NT2/D1 (cell line): ENCODE measurements at regions not wholly inside any gene's neighbourhood (a gene's known extent, or its start where the extent isn't known, plus 50 kb on each side); places are given as distances from the start of the nearest gene placed in this dataset.

Source experiments
- SUZ12 ChIP-seq: IDR thresholded peaks from 2 replicates; pipeline ENCODE4 v1.6.1; 2011; ENCODE audit not compliant: insufficient read length, insufficient read depth; ENCODE audit errors: extremely low read depth
- YY1 ChIP-seq: IDR thresholded peaks from 2 replicates; pipeline ENCODE4 v1.6.1; 2011; ENCODE audit not compliant: insufficient read length, insufficient read depth
- ZNF274 ChIP-seq: IDR thresholded peaks from 2 replicates; pipeline ENCODE4 v1.6.1; 2011; ENCODE audit warnings: mild to moderate bottlenecking, low read depth, low read length

DNA sequence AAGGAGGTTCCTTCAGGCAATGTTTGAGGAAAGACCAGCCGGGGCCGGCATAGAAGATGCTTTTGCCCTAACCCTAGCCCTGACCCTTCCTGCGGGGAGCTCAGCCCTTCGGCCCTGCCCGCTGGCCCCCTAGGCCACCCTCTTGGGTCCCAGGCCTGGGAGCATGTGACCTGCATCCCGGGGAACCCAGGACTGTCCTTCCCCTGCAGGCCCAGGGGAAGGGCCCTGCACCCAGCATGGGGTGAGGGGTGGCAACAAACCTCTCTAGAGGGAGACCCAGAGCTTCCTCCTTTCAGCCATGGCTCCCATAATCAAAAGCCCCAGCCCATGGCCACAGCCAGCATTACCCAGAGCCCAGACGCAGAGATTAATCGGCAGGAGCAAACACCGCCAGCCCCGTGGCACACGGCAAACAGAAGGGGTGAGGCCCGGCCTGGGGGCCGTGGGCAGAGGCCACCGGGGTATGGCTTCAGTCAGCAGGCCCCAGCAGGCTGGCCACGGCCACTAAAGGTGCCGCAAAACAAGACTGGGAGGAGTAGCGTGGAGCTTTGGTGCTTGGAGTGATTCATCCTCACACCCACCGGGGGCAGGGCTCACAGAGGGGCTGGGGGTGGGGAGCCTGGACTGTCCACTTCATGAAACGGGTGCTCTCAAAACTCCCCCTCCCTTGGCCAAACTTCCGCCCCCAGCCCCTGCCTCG, 61.6 kb upstream of the HPCAL1 start:
- TF ChIP-seq ZNF274: no peak
- TF ChIP-seq YY1: no peak
- no peak for TF ChIP-seq SUZ12
